Spleen (tissue), 11 donors: ENCODE measurements at regions not wholly inside any gene's neighbourhood (a gene's known extent, or its start where the extent isn't known, plus 50 kb on each side); places are given as distances from the start of the nearest gene placed in this dataset.

ENCODE experiments used
- DNase-seq: peaks from one replicate; pipeline ENCODE4 v3.0.0-alpha.2; 2020
- H3K27ac ChIP-seq, 8 donors: fragments of 200-600 bp; sonication (generic) in 7 of 8; 1 replicate in 4 of 8; 2 replicates in 4 of 8; pipeline versions ENCODE4 v1.5.0 to v1.8.0; 2016 to 2021; ENCODE audit warnings: inconsistent platforms in 4 of 8, mild to moderate bottlenecking in 4 of 8, moderate library complexity in 1 of 8
- H3K27me3 ChIP-seq, 7 donors: fragments of 200-600 bp; sonication (generic) in 6 of 7; replicated peaks in 1 of 7; 1 replicate in 4 of 7; 2 replicates in 3 of 7; pipeline versions ENCODE4 v1.5.0 to v1.8.0; 2016 to 2021; ENCODE audit warnings: inconsistent platforms in 3 of 7, mild to moderate bottlenecking in 1 of 7
- H3K36me3 ChIP-seq, 6 donors: fragments of 200-600 bp; sonication (generic) in 5 of 6; 1 replicate in 4 of 6; 2 replicates in 2 of 6; pipeline versions ENCODE4 v1.5.0 to v1.8.0; 2016 to 2021; ENCODE audit warnings: inconsistent platforms in 2 of 6
- H3K4me1 ChIP-seq, 6 donors: fragments of 200-600 bp; sonication (generic) in 5 of 6; 1 replicate in 3 of 6; 2 replicates in 3 of 6; pipeline versions ENCODE4 v1.5.0 to v1.8.0; 2016 to 2021; ENCODE audit warnings: inconsistent platforms in 3 of 6
- H3K4me3 ChIP-seq, 8 donors: fragments of 200-600 bp; sonication (generic) in 7 of 8; 1 replicate in 4 of 8; 2 replicates in 4 of 8; pipeline versions ENCODE4 v1.5.0 to v1.8.0; 2016 to 2021; ENCODE audit warnings: inconsistent platforms in 4 of 8, mild to moderate bottlenecking in 4 of 8, moderate library complexity in 2 of 8
- H3K9me3 ChIP-seq, 8 donors: fragments of 200-600 bp; sonication (generic) in 7 of 8; 1 replicate in 4 of 8; 2 replicates in 4 of 8; pipeline versions ENCODE4 v1.5.0 to v1.8.0; 2016 to 2021; ENCODE audit warnings: inconsistent platforms in 4 of 8
- CTCF ChIP-seq, 11 experiments: fragments of 200-600 bp in 7 of 11; fragments of 450-650 bp in 4 of 11; sonication (generic) in 4 of 11; IDR thresholded peaks in 8 of 11; conservative IDR thresholded peaks in 3 of 11; 1 replicate in 7 of 11; 2 replicates in 4 of 11; pipeline versions ENCODE4 v1.4.0 to v1.8.0; 2016 to 2021; ENCODE audit warnings: antibody characterized with exemption in 11 of 11, inconsistent platforms in 4 of 11, mild to moderate bottlenecking in 1 of 11
- POLR2A ChIP-seq, 3 donors: fragments of 450-650 bp; IDR thresholded peaks; one replicate each; pipeline ENCODE4 v1.5.1; 2017; ENCODE audit warnings: antibody characterized with exemption in 3 of 3, mild to moderate bottlenecking in 1 of 3
- POLR2AphosphoS5 ChIP-seq, 3 donors: sonication (generic); formaldehyde crosslinking; IDR thresholded peaks; one replicate each; pipeline ENCODE4 v1.5.1; 2017; ENCODE audit warnings: antibody characterized with exemption in 3 of 3
- WGBS, 5 donors: extraction: QIAGEN DNeasy Blood & Tissue Kit in 3 of 5; methylation state at CpG; one replicate each; pipeline versions ENCODE4 v1.1.5 to v1.1.7; 2013 to 2018; 5-methylcytosine and 5-hydroxymethylcytosine counted together
- intact Hi-C: fragments of 100-400 bp; cut with DNase I; formaldehyde crosslinking; loops from one replicate; pipeline ENCODE4 v1.15.0; 2023; ENCODE audit warnings: low total_unique reads
- donor health status: healthy with polysubstance abuse.
- donor health status: DM: no; HTN: no; CAD: no; lungs with moderate emphysema.
- donor health status: DM: no; HTN: no; CAD: no.
- donor health status: Bipolar disorder and iron deficiency.
- donor health status: healthy.
- donor health status: DM: no; HTN: no; CAD: no.
- donor health status: DM: yes; HTN: yes; CAD: no.

DNA sequence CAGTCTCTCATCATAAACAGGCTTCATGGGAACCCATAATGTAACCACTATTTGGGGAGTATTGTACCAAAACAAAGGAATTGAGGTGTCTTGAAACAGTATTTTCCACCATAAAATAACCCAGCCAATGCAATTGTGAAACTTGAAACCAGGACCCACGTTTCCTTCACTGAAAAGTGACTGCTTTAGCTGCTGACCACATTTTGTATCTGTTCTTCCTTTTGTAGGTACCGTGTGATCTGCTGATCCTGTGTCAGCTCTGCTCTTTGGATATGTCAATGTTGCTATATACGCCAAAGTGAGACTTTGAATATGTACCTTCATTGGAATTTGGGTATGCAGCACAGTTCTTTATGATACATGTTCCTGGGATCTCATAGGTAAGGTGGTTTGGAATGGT lies 95.1 kb upstream of the CNTN1 start:
- no peaks in the 10 kb centered on the region for H3K27me3 ChIP-seq
- no peaks in the 10 kb centered on the region for H3K36me3 ChIP-seq
- no peaks in the 10 kb centered on the region for H3K4me1 ChIP-seq
- 63 to 73% (median 65%) methylated on average over 3 of the region's 3 CpGs for WGBS, 5 donors
- intact Hi-C loops, result no loop called here
- H3K9me3 ChIP-seq, result peaks cover 0 to 4% (median 0%) of the 10 kb centered on the region in 8 donors
- no peak for DNase-seq
- TF ChIP-seq CTCF (IDR thresholded peaks at IDR 0.05 in 8 of 11, conservative IDR thresholded peaks at IDR 0.05 in 3 of 11) (no peak), POLR2A (IDR thresholded peaks at IDR 0.05) (no peak), POLR2AphosphoS5 (IDR thresholded peaks at IDR 0.05) (no peak)
- H3K27ac ChIP-seq, result no peak overlapping the region
- H3K4me3 ChIP-seq, result no peak overlapping the region

GRCh38 chr12:40598073-40598472 lies 94.2 kb upstream of the CNTN1 start:
- no peaks in the 10 kb centered on the region for H3K4me1 ChIP-seq
- peaks cover 0 to 4% (median 0%) of the 10 kb centered on the region in 8 donors for H3K9me3 ChIP-seq
- H3K4me3 ChIP-seq, result no peak overlapping the region
- no peak for TF ChIP-seq POLR2AphosphoS5 (IDR thresholded peaks at IDR 0.05)
- TF ChIP-seq POLR2A (IDR thresholded peaks at IDR 0.05), result no peak
- TF ChIP-seq CTCF (IDR thresholded peaks at IDR 0.05 in 8 of 11, conservative IDR thresholded peaks at IDR 0.05 in 3 of 11), result no peak
- WGBS, 5 donors, result 75 to 91% (median 80%) methylated on average over 2 of the region's 2 CpGs
- intact Hi-C loops, result no loop called here
- DNase-seq, result no peak
- H3K27me3 ChIP-seq, result no peaks in the 10 kb centered on the region
- no peaks in the 10 kb centered on the region for H3K36me3 ChIP-seq
- no peak overlapping the region for H3K27ac ChIP-seq

GRCh38 chr12:40602562-40602961 lies 89.7 kb upstream of the CNTN1 start:
- no peaks in the 10 kb centered on the region for H3K27me3 ChIP-seq

GRCh38 chr12:40614923-40615322 lies 77.3 kb upstream of the CNTN1 start:
- Histone ChIP-seq H3K27me3 (no peaks in the 10 kb centered on the region), H3K9me3 (peaks cover 0 to 2% (median under 1%) of the 10 kb centered on the region in 8 donors), H3K36me3 (no peaks in the 10 kb centered on the region), H3K4me3 (no peak overlapping the region), H3K4me1 (no peaks in the 10 kb centered on the region), H3K27ac (no peak overlapping the region)
- DNase-seq, result no peak
- no peak for TF ChIP-seq POLR2AphosphoS5 (IDR thresholded peaks at IDR 0.05)
- TF ChIP-seq POLR2A (IDR thresholded peaks at IDR 0.05), result no peak
- TF ChIP-seq CTCF (IDR thresholded peaks at IDR 0.05 in 8 of 11, conservative IDR thresholded peaks at IDR 0.05 in 3 of 11), result no peak
- intact Hi-C loops, result no loop called here

More at GRCh38 chr12:40602562-40602961, 89.7 kb upstream of the CNTN1 start:
- intact Hi-C loops, result no loop called here
- Histone ChIP-seq H3K4me1 (no peaks in the 10 kb centered on the region), H3K36me3 (no peaks in the 10 kb centered on the region), H3K27ac (no peak overlapping the region), H3K9me3 (peaks cover 0 to 12% (median 0%) of the 10 kb centered on the region in 8 donors), H3K4me3 (no peak overlapping the region)
- TF ChIP-seq POLR2AphosphoS5 (IDR thresholded peaks at IDR 0.05) (no peak), POLR2A (IDR thresholded peaks at IDR 0.05) (no peak), CTCF (IDR thresholded peaks at IDR 0.05 in 8 of 11, conservative IDR thresholded peaks at IDR 0.05 in 3 of 11) (no peak)
- no peak for DNase-seq
- 59 to 76% (median 67%) methylated on average over 3 of the region's 3 CpGs for WGBS, 5 donors
